ENCODE measurements at regions not wholly inside any gene's neighbourhood (a gene's known extent, or its start where the extent isn't known, plus 50 kb on each side); places are given as distances from the start of the nearest gene placed in this dataset.

GRCh38 chr11:81744336-81745116 is 989.1 kb downstream of the FAM181B start:
- DNase-seq = no peak
- H3K79me1 ChIP-seq (ENCODE audit: insufficient read depth, low read depth, low read length, poor library complexity, severe bottlenecking) = no peaks in the 10 kb centered on the region
- Mint-ChIP-seq H3K4me3 (no peak overlapping the region), H3K27ac (no peak overlapping the region), H3K4me1 (no peaks in the 10 kb centered on the region), H3K9me3 (peaks cover 5 to 6% of the 10 kb centered on the region in 2 experiments; a peak in 3 of 5 replicates), H3K27me3 (ENCODE audit: low read depth) (no peaks in the 10 kb centered on the region), H3K36me3 (ENCODE audit: insufficient read depth in 1 of 3, low read depth in 3 of 3) (peaks cover 0 to 5% (median 5%) of the 10 kb centered on the region in 3 experiments; a peak in 4 of 7 replicates)
- H3K23ac ChIP-seq (ENCODE audit: insufficient read length, low read depth, low read length) = no peak overlapping the region
- no peak overlapping the region for H2BK120ac ChIP-seq (ENCODE audit: low read depth, low read length, poor library complexity, severe bottlenecking)
- no peak overlapping the region for H2BK20ac ChIP-seq (ENCODE audit: low read depth, low read length, poor library complexity, severe bottlenecking)
- H2BK5ac ChIP-seq (ENCODE audit: insufficient read length, low read length) = no peak overlapping the region
- H4K5ac ChIP-seq (ENCODE audit: insufficient read length, low read depth, low read length) = no peak overlapping the region
- no peak overlapping the region for H3K4me2 ChIP-seq (ENCODE audit: insufficient read depth, insufficient read length, low read length)
- no peak overlapping the region for H2BK15ac ChIP-seq (ENCODE audit: low read depth, low read length)
- H4K91ac ChIP-seq (ENCODE audit: insufficient read length, low read depth, low read length) = no peak overlapping the region
- no peak overlapping the region for H3K14ac ChIP-seq (ENCODE audit: insufficient read depth, low read length)
- no peak overlapping the region for H2BK12ac ChIP-seq (ENCODE audit: insufficient read length, low read depth, low read length)
- H3K4me1 ChIP-seq (ENCODE audit: insufficient read depth, low read length) = no peaks in the 10 kb centered on the region
- H3K18ac ChIP-seq (ENCODE audit: insufficient read length, low read depth, low read length) = no peak overlapping the region
- no peaks in the 10 kb centered on the region for H3K27me3 ChIP-seq (ENCODE audit: insufficient read depth, low read length)
- H3K9ac ChIP-seq (ENCODE audit: extremely low read depth, insufficient read length, low read length) = no peak overlapping the region
- H3K4ac ChIP-seq (ENCODE audit: low read depth, low read length) = no peak overlapping the region
- H3T11ph ChIP-seq (ENCODE audit: low read length) = no peak overlapping the region
- H4K20me1 ChIP-seq (ENCODE audit: control insufficient read depth, insufficient read depth, insufficient read length) = no peaks in the 10 kb centered on the region
- H3K56ac ChIP-seq (ENCODE audit: insufficient read length, low read depth, low read length) = no peak overlapping the region
- no peaks in the 10 kb centered on the region for H3K9me3 ChIP-seq (ENCODE audit: control insufficient read depth, low read depth, low read length)
- TF ChIP-seq, protein P1, sequence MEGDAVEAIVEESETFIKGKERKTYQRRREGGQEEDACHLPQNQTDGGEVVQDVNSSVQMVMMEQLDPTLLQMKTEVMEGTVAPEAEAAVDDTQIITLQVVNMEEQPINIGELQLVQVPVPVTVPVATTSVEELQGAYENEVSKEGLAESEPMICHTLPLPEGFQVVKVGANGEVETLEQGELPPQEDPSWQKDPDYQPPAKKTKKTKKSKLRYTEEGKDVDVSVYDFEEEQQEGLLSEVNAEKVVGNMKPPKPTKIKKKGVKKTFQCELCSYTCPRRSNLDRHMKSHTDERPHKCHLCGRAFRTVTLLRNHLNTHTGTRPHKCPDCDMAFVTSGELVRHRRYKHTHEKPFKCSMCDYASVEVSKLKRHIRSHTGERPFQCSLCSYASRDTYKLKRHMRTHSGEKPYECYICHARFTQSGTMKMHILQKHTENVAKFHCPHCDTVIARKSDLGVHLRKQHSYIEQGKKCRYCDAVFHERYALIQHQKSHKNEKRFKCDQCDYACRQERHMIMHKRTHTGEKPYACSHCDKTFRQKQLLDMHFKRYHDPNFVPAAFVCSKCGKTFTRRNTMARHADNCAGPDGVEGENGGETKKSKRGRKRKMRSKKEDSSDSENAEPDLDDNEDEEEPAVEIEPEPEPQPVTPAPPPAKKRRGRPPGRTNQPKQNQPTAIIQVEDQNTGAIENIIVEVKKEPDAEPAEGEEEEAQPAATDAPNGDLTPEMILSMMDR (conservative IDR thresholded peaks at IDR 0.05) = no peak
- H4K8ac ChIP-seq (replicated peaks; ENCODE audit: insufficient read length, low read depth, low read length) = no peak overlapping the region
- no CpG with 5 or more reads among the region's 35 CpGs for WGBS (ENCODE audit: extremely low coverage, insufficient read length, low lambda C conversion rate)
- H2AK5ac ChIP-seq (ENCODE audit: insufficient read length, low read length) = no peak overlapping the region
- H3K27ac ChIP-seq (ENCODE audit: insufficient read length, low read depth, low read length) = no peak overlapping the region
- H2AFZ ChIP-seq (ENCODE audit: low read length) = no peak overlapping the region
- H3K79me2 ChIP-seq (ENCODE audit: insufficient read depth, low read length) = no peaks in the 10 kb centered on the region
- H3K23me2 ChIP-seq (ENCODE audit: insufficient read length, low read depth, low read length, poor library complexity, severe bottlenecking) = no peaks in the 10 kb centered on the region

All from H9 (cell line).